Lung (tissue), 11 donors: ENCODE measurements at regions not wholly inside any gene's neighbourhood (a gene's known extent, or its start where the extent isn't known, plus 50 kb on each side); places are given as distances from the start of the nearest gene placed in this dataset.

ENCODE experiments used
- ATAC-seq: fragments of 200-7000 bp; cut with Tn5 transposase; one replicate; pipeline ENCODE4 v1.9.1; 2020; ENCODE audit warnings: moderate number of reproducible peaks; ENCODE audit not compliant: insufficient read depth, low FRiP score
- DNase-seq, 3 donors: peaks; one replicate each; pipeline ENCODE4 v3.0.0-alpha.2; 2013 to 2017
- H3K27ac ChIP-seq, 2 donors: one replicate each; pipeline ENCODE4 v1.5.1; 2013; ENCODE audit warnings: mild to moderate bottlenecking in 2 of 2, moderate library complexity in 2 of 2, control low read depth in 1 of 2, inconsistent platforms in 1 of 2, low read depth in 1 of 2, low read length in 1 of 2
- H3K27me3 ChIP-seq, 3 donors: one replicate each; pipeline ENCODE4 v1.5.1; 2013; ENCODE audit warnings: low read length in 2 of 3; ENCODE audit not compliant: control insufficient read depth in 3 of 3, insufficient read depth in 3 of 3
- H3K36me3 ChIP-seq, 4 donors: one replicate each; pipeline ENCODE4 v1.5.1; 2013; ENCODE audit warnings: low read length in 4 of 4, mild to moderate bottlenecking in 1 of 4, moderate library complexity in 1 of 4; ENCODE audit not compliant: control insufficient read depth in 4 of 4, insufficient read depth in 4 of 4
- H3K4me1 ChIP-seq, 5 donors: one replicate each; pipeline ENCODE4 v1.5.1; 2013; ENCODE audit warnings: low read length in 5 of 5, mild to moderate bottlenecking in 2 of 5, moderate library complexity in 1 of 5; ENCODE audit not compliant: control insufficient read depth in 5 of 5, insufficient read depth in 5 of 5
- H3K4me3 ChIP-seq: one replicate; pipeline ENCODE4 v1.5.1; 2013; ENCODE audit warnings: mild to moderate bottlenecking, control low read depth, moderate library complexity
- H3K9ac ChIP-seq, 2 donors: one replicate each; pipeline ENCODE4 v1.5.1; 2013; ENCODE audit warnings: low read length in 2 of 2, control low read depth in 1 of 2; ENCODE audit not compliant: insufficient read depth in 1 of 2
- H3K9me3 ChIP-seq, 4 donors: one replicate each; pipeline ENCODE4 v1.5.1; 2013; ENCODE audit warnings: low read length in 3 of 4, mild to moderate bottlenecking in 1 of 4, moderate library complexity in 1 of 4; ENCODE audit not compliant: control insufficient read depth in 4 of 4, insufficient read depth in 3 of 4
- WGBS, 2 donors: extraction: QIAGEN DNeasy Blood & Tissue Kit; methylation state at CpG; one replicate each; pipeline ENCODE4 v1.1.7; 2013; 5-methylcytosine and 5-hydroxymethylcytosine counted together
- TF ChIP-seq, protein P1 (sequence below): IDR thresholded peaks from 2 replicates; pipeline ENCODE4 v1.5.1; 2012; ENCODE audit warnings: mild to moderate bottlenecking; ENCODE audit errors: control extremely low read depth, extremely low read depth
- donor health status: control.
- donor health status: control.
- donor health status: Bipolar disorder and iron deficiency.
- donor health status: healthy.
- donor health status: DM: yes; HTN: yes; CAD: no.

GRCh38 chr3:124126436-124127023 is 134.6 kb upstream of the ROPN1 start:
- Histone ChIP-seq H3K9me3 (peaks cover 0 to 2% (median 0%) of the 10 kb centered on the region in 4 donors), H3K4me1 (peaks cover 0 to 10% (median 0%) of the 10 kb centered on the region in 5 donors), H3K4me3 (no peak overlapping the region), H3K27me3 (no peaks in the 10 kb centered on the region), H3K27ac (no peak overlapping the region), H3K9ac (no peak overlapping the region), H3K36me3 (no peaks in the 10 kb centered on the region)
- DNase-seq (no peak), ATAC-seq (no peak)
- TF ChIP-seq, protein P1, sequence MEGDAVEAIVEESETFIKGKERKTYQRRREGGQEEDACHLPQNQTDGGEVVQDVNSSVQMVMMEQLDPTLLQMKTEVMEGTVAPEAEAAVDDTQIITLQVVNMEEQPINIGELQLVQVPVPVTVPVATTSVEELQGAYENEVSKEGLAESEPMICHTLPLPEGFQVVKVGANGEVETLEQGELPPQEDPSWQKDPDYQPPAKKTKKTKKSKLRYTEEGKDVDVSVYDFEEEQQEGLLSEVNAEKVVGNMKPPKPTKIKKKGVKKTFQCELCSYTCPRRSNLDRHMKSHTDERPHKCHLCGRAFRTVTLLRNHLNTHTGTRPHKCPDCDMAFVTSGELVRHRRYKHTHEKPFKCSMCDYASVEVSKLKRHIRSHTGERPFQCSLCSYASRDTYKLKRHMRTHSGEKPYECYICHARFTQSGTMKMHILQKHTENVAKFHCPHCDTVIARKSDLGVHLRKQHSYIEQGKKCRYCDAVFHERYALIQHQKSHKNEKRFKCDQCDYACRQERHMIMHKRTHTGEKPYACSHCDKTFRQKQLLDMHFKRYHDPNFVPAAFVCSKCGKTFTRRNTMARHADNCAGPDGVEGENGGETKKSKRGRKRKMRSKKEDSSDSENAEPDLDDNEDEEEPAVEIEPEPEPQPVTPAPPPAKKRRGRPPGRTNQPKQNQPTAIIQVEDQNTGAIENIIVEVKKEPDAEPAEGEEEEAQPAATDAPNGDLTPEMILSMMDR = no peak
- WGBS, 2 donors = 84 to 92% methylated on average over 1 of the region's 1 CpG

GRCh38 chr3:124131158-124131557 is 139.2 kb upstream of the ROPN1 start:
- H3K27ac ChIP-seq = no peak overlapping the region
- no peaks in the 10 kb centered on the region for H3K27me3 ChIP-seq
- H3K4me1 ChIP-seq = peaks cover 0 to 15% (median 4%) of the 10 kb centered on the region in 5 donors
- no peak overlapping the region for H3K9ac ChIP-seq
- H3K9me3 ChIP-seq = peaks cover 0 to 2% (median 0%) of the 10 kb centered on the region in 4 donors
- ATAC-seq (no peak), DNase-seq (no peak)
- H3K36me3 ChIP-seq = no peaks in the 10 kb centered on the region
- H3K4me3 ChIP-seq = no peak overlapping the region
- TF ChIP-seq, protein P1 = no peak

DNA sequence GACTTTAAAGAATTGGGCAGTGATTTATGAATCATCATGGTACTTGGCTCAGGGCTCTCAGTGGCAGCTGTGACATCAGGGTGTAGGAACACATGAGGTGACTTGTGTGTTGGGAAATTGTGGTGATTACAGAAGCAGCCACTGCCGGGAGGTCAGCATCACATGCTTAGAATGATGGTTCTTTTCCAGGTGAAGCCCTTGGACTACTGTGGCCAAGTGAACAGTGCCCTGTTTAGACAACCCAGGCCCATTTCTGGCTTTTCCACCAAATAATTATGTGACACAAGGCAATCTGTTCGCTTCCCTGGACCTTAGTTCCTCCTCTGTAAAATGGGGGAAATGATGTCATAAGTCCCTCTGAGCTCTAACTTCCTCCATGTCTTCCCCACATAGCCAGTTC is 139.7 kb upstream of the ROPN1 start:
- H3K4me3 ChIP-seq = no peak overlapping the region
- H3K9ac ChIP-seq = no peak overlapping the region
- 57% methylated on average over 2 of the region's 2 CpGs for WGBS, 2 donors
- H3K27ac ChIP-seq = no peak overlapping the region
- H3K36me3 ChIP-seq = no peaks in the 10 kb centered on the region
- H3K9me3 ChIP-seq = peaks cover 0 to 2% (median 0%) of the 10 kb centered on the region in 4 donors
- H3K27me3 ChIP-seq = no peaks in the 10 kb centered on the region
- DNase-seq (no peak), ATAC-seq (no peak)
- TF ChIP-seq, protein P1 = no peak
- H3K4me1 ChIP-seq = peaks cover 0 to 15% (median 4%) of the 10 kb centered on the region in 5 donors

- Histone ChIP-seq H3K9me3 (peaks cover 0 to 2% (median 0%) of the 10 kb centered on the region in 4 donors), H3K27ac (no peak overlapping the region), H3K9ac (no peak overlapping the region), H3K36me3 (no peaks in the 10 kb centered on the region), H3K27me3 (no peaks in the 10 kb centered on the region), H3K4me1 (peaks cover 0 to 15% (median 4%) of the 10 kb centered on the region in 5 donors), H3K4me3 (no peak overlapping the region)
- ATAC-seq (no peak), DNase-seq (no peak)
- WGBS, 2 donors = 36 to 68% methylated on average over 2 of the region's 2 CpGs
- TF ChIP-seq, protein P1 = no peak
Measured at GRCh38 chr3:124132813-124133212, 140.9 kb upstream of the ROPN1 start.
